Effector memory CD8-positive, alpha-beta T cell (primary cell): ENCODE measurements at regions not wholly inside any gene's neighbourhood (a gene's known extent, or its start where the extent isn't known, plus 50 kb on each side); places are given as distances from the start of the nearest gene placed in this dataset.

Source experiments
- ATAC-seq: fragments of 150-1000 bp; cut with Tn5 transposase; replicated peaks from 2 replicates; pipeline ENCODE4 v1.10.0; 2021; ENCODE audit warnings: mild to moderate bottlenecking, moderate library complexity
- DNase-seq, 3 experiments: peaks; one replicate each; pipeline ENCODE4 v3.0.0; 2021
- H3K27ac Mint-ChIP-seq, 2 donors: one replicate each; pipeline ENCODE4 v1.8.0; 2022; ENCODE audit warnings: mild to moderate bottlenecking in 2 of 2, mixed read lengths in 2 of 2, moderate library complexity in 2 of 2
- H3K27me3 Mint-ChIP-seq, 2 donors: one replicate each; pipeline ENCODE4 v1.8.0; 2022; ENCODE audit warnings: mixed read lengths in 2 of 2
- H3K36me3 Mint-ChIP-seq: one replicate; pipeline ENCODE4 v1.8.0; 2022; ENCODE audit warnings: mild to moderate bottlenecking, moderate library complexity, mixed read lengths; ENCODE audit not compliant: insufficient read depth
- H3K4me1 Mint-ChIP-seq, 2 donors: one replicate each; pipeline ENCODE4 v1.8.0; 2022; ENCODE audit warnings: low read depth in 2 of 2, mixed read lengths in 2 of 2
- H3K4me3 Mint-ChIP-seq, 2 donors: one replicate each; pipeline ENCODE4 v1.8.0; 2022; ENCODE audit warnings: mild to moderate bottlenecking in 2 of 2, mixed read lengths in 2 of 2, moderate library complexity in 2 of 2
- H3K9me3 Mint-ChIP-seq, 2 donors: one replicate each; pipeline ENCODE4 v1.8.0; 2022; ENCODE audit warnings: mixed read lengths in 2 of 2

GRCh38 chr10:84837041-84837812, 508.8 kb downstream of the CCSER2 start:
- Mint-ChIP-seq H3K4me3 (no peak overlapping the region), H3K36me3 (no peaks in the 10 kb centered on the region), H3K4me1 (no peaks in the 10 kb centered on the region), H3K9me3 (no peaks in the 10 kb centered on the region), H3K27ac (no peak overlapping the region), H3K27me3 (no peaks in the 10 kb centered on the region)
- ATAC-seq (no peak), DNase-seq (no peak)

GRCh38 chr10:84837877-84838276, 509.5 kb downstream of the CCSER2 start:
- Mint-ChIP-seq H3K4me1 (no peaks in the 10 kb centered on the region), H3K36me3 (no peaks in the 10 kb centered on the region), H3K4me3 (no peak overlapping the region), H3K27ac (no peak overlapping the region), H3K27me3 (no peaks in the 10 kb centered on the region), H3K9me3 (no peaks in the 10 kb centered on the region)
- no peak for ATAC-seq
- no peak for DNase-seq

GRCh38 chr10:84838851-84839250, 510.5 kb downstream of the CCSER2 start:
- H3K27ac Mint-ChIP-seq, result no peak overlapping the region
- no peaks in the 10 kb centered on the region for H3K4me1 Mint-ChIP-seq
- no peak for ATAC-seq
- H3K4me3 Mint-ChIP-seq, result no peak overlapping the region
- DNase-seq, result no peak
- H3K9me3 Mint-ChIP-seq, result peaks cover 0 to 3% of the 10 kb centered on the region in 2 donors
- H3K36me3 Mint-ChIP-seq, result no peaks in the 10 kb centered on the region
- H3K27me3 Mint-ChIP-seq, result no peaks in the 10 kb centered on the region

GRCh38 chr10:84842593-84842992, 514.2 kb downstream of the CCSER2 start:
- no peaks in the 10 kb centered on the region for H3K4me1 Mint-ChIP-seq
- no peak for DNase-seq
- no peak for ATAC-seq
- peaks cover 0 to 7% of the 10 kb centered on the region in 2 donors for H3K9me3 Mint-ChIP-seq
- H3K27me3 Mint-ChIP-seq, result no peaks in the 10 kb centered on the region
- no peak overlapping the region for H3K4me3 Mint-ChIP-seq
- H3K27ac Mint-ChIP-seq, result no peak overlapping the region
- no peaks in the 10 kb centered on the region for H3K36me3 Mint-ChIP-seq

- H3K36me3 Mint-ChIP-seq, result no peaks in the 10 kb centered on the region
- peaks cover 0 to 7% of the 10 kb centered on the region in 2 donors for H3K9me3 Mint-ChIP-seq
- DNase-seq (no peak), ATAC-seq (no peak)
- H3K4me1 Mint-ChIP-seq, result no peaks in the 10 kb centered on the region
- no peak overlapping the region for H3K27ac Mint-ChIP-seq
- no peaks in the 10 kb centered on the region for H3K27me3 Mint-ChIP-seq
- H3K4me3 Mint-ChIP-seq, result no peak overlapping the region
Observed at GRCh38 chr10:84844461-84844860, 516.1 kb downstream of the CCSER2 start.

GRCh38 chr10:84845628-84846261, 517.4 kb downstream of the CCSER2 start:
- Mint-ChIP-seq H3K4me3 (no peak overlapping the region), H3K27me3 (no peaks in the 10 kb centered on the region), H3K9me3 (peaks cover 2 to 7% of the 10 kb centered on the region in 2 donors), H3K27ac (no peak overlapping the region), H3K4me1 (no peaks in the 10 kb centered on the region), H3K36me3 (no peaks in the 10 kb centered on the region)
- ATAC-seq (no peak), DNase-seq (no peak)

GRCh38 chr10:84846658-84847316, 518.4 kb downstream of the CCSER2 start:
- Mint-ChIP-seq H3K4me3 (no peak overlapping the region), H3K36me3 (no peaks in the 10 kb centered on the region), H3K9me3 (peaks cover 8 to 9% of the 10 kb centered on the region in 2 donors), H3K4me1 (no peaks in the 10 kb centered on the region), H3K27me3 (no peaks in the 10 kb centered on the region), H3K27ac (no peak overlapping the region)
- DNase-seq, result no peak
- no peak for ATAC-seq

- ATAC-seq (no peak), DNase-seq (no peak)
- H3K4me3 Mint-ChIP-seq, result no peak overlapping the region
- no peaks in the 10 kb centered on the region for H3K27me3 Mint-ChIP-seq
- no peaks in the 10 kb centered on the region for H3K36me3 Mint-ChIP-seq
- no peak overlapping the region for H3K27ac Mint-ChIP-seq
- H3K4me1 Mint-ChIP-seq, result no peaks in the 10 kb centered on the region
- H3K9me3 Mint-ChIP-seq, result peaks cover 11% of the 10 kb centered on the region in 2 donors
Observed at GRCh38 chr10:84848967-84849366, 520.6 kb downstream of the CCSER2 start.

GRCh38 chr10:84850826-84851225, 522.4 kb downstream of the CCSER2 start:
- H3K27ac Mint-ChIP-seq, result no peak overlapping the region
- H3K27me3 Mint-ChIP-seq, result no peaks in the 10 kb centered on the region
- H3K4me3 Mint-ChIP-seq, result no peak overlapping the region
- H3K9me3 Mint-ChIP-seq, result peaks cover 7 to 11% of the 10 kb centered on the region in 2 donors
- no peak for DNase-seq
- no peaks in the 10 kb centered on the region for H3K36me3 Mint-ChIP-seq
- no peak for ATAC-seq
- H3K4me1 Mint-ChIP-seq, result no peaks in the 10 kb centered on the region

- peaks cover 7 to 11% of the 10 kb centered on the region in 2 donors for H3K9me3 Mint-ChIP-seq
- H3K4me3 Mint-ChIP-seq, result no peak overlapping the region
Observed at GRCh38 chr10:84854439-84854838, 526.0 kb downstream of the CCSER2 start.

GRCh38 chr10:84860855-84861254, 532.5 kb downstream of the CCSER2 start:
- Mint-ChIP-seq H3K4me3 (no peak overlapping the region), H3K27ac (no peak overlapping the region), H3K4me1 (no peaks in the 10 kb centered on the region), H3K27me3 (no peaks in the 10 kb centered on the region), H3K9me3 (peaks cover 0 to 10% of the 10 kb centered on the region in 2 donors), H3K36me3 (no peaks in the 10 kb centered on the region)
- DNase-seq, result no peak
- ATAC-seq, result no peak

More at GRCh38 chr10:84854439-84854838, 526.0 kb downstream of the CCSER2 start:
- Mint-ChIP-seq H3K27ac (no peak overlapping the region), H3K4me1 (no peaks in the 10 kb centered on the region), H3K27me3 (no peaks in the 10 kb centered on the region), H3K36me3 (no peaks in the 10 kb centered on the region)
- no peak for DNase-seq
- ATAC-seq, result no peak

GRCh38 chr10:84862551-84862950, 534.2 kb downstream of the CCSER2 start:
- H3K4me1 Mint-ChIP-seq, result no peaks in the 10 kb centered on the region
- H3K27me3 Mint-ChIP-seq, result no peaks in the 10 kb centered on the region
- H3K4me3 Mint-ChIP-seq, result no peak overlapping the region
- DNase-seq (no peak), ATAC-seq (no peak)
- H3K27ac Mint-ChIP-seq, result no peak overlapping the region
- no peaks in the 10 kb centered on the region for H3K36me3 Mint-ChIP-seq
- H3K9me3 Mint-ChIP-seq, result peaks cover 0 to 15% of the 10 kb centered on the region in 2 donors

GRCh38 chr10:84863675-84864074, 535.3 kb downstream of the CCSER2 start:
- DNase-seq, result no peak
- no peaks in the 10 kb centered on the region for H3K27me3 Mint-ChIP-seq
- ATAC-seq, result no peak

More at GRCh38 chr10:84863675-84864074, 535.3 kb downstream of the CCSER2 start:
- Mint-ChIP-seq H3K4me3 (no peak overlapping the region), H3K4me1 (no peaks in the 10 kb centered on the region), H3K27ac (no peak overlapping the region), H3K9me3 (peaks cover 0 to 15% of the 10 kb centered on the region in 2 donors), H3K36me3 (no peaks in the 10 kb centered on the region)
